ENCODE measurements at regions not wholly inside any gene's neighbourhood (a gene's known extent, or its start where the extent isn't known, plus 50 kb on each side); places are given as distances from the start of the nearest gene placed in this dataset.

DNA sequence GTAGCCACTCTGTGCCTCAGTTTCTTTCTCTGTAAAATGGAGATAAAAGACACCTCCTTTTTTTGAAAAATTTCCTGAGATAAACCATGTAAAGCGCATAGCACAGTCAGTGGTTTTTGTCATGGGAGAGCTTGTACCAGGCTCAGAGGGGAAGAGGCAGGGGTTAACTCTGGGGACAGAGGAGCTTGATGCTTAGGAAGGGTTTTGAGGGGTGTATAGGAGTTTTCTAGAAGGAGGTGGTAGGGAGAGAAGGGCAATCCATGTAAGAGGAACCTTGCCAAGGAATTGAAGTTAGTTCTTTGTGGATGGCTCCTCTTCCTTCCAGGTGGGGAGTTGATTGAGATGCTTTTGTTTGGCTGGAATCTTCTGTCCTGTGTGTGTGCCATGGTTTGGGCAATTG lies 131.9 kb upstream of the GSE1 start:
- DNase-seq (ENCODE audit: low read depth) = no peak
- FAIRE-seq = no peak
- no peaks in the 10 kb centered on the region for H3K27me3 ChIP-seq (ENCODE audit: insufficient read depth, low read length)
- no peak overlapping the region for H3K27ac Mint-ChIP-seq (ENCODE audit: unreplicated experiment)
- H3K27me3 Mint-ChIP-seq (ENCODE audit: low read depth, unreplicated experiment) = peaks cover 31% of the 10 kb centered on the region
- no peaks in the 10 kb centered on the region for H3K79me2 ChIP-seq (ENCODE audit: insufficient read depth, low read length)
- no peak overlapping the region for H3K4me3 Mint-ChIP-seq (ENCODE audit: unreplicated experiment)
- no peaks in the 10 kb centered on the region for H3K4me1 Mint-ChIP-seq (ENCODE audit: low read depth, unreplicated experiment)
- H3K4me3 ChIP-seq (ENCODE audit: insufficient read depth, low read depth, low read length) = no peak overlapping the region
- no peak overlapping the region for H3K4me2 ChIP-seq (ENCODE audit: low read length)
- no peaks in the 10 kb centered on the region for H3K9me3 ChIP-seq (ENCODE audit: insufficient read depth, low read depth, low read length)
- TF ChIP-seq, protein P1, sequence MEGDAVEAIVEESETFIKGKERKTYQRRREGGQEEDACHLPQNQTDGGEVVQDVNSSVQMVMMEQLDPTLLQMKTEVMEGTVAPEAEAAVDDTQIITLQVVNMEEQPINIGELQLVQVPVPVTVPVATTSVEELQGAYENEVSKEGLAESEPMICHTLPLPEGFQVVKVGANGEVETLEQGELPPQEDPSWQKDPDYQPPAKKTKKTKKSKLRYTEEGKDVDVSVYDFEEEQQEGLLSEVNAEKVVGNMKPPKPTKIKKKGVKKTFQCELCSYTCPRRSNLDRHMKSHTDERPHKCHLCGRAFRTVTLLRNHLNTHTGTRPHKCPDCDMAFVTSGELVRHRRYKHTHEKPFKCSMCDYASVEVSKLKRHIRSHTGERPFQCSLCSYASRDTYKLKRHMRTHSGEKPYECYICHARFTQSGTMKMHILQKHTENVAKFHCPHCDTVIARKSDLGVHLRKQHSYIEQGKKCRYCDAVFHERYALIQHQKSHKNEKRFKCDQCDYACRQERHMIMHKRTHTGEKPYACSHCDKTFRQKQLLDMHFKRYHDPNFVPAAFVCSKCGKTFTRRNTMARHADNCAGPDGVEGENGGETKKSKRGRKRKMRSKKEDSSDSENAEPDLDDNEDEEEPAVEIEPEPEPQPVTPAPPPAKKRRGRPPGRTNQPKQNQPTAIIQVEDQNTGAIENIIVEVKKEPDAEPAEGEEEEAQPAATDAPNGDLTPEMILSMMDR (IDR thresholded peaks at IDR 0.05; ENCODE audit: insufficient read depth, low read depth, low read length) = no peak
- TF ChIP-seq EZH2 (IDR thresholded peaks at IDR 0.05; ENCODE audit: insufficient read depth, low read length) = no peak
- no peak overlapping the region for H3K9ac ChIP-seq (ENCODE audit: low read length)
- H2AFZ ChIP-seq (ENCODE audit: low read depth, low read length) = no peak overlapping the region
- no peaks in the 10 kb centered on the region for H3K4me1 ChIP-seq (ENCODE audit: insufficient read depth, low read length)
- no peaks in the 10 kb centered on the region for H3K36me3 ChIP-seq (ENCODE audit: insufficient read depth, low read length)
- peaks cover 48% of the 10 kb centered on the region for H4K20me1 ChIP-seq (ENCODE audit: insufficient read depth, low read length)
- no peaks in the 10 kb centered on the region for H3K9me3 Mint-ChIP-seq (ENCODE audit: unreplicated experiment)
- no peak overlapping the region for H3K27ac ChIP-seq (ENCODE audit: low read depth, low read length)
- H3K36me3 Mint-ChIP-seq (ENCODE audit: low read depth, unreplicated experiment) = no peaks in the 10 kb centered on the region

DNA sequence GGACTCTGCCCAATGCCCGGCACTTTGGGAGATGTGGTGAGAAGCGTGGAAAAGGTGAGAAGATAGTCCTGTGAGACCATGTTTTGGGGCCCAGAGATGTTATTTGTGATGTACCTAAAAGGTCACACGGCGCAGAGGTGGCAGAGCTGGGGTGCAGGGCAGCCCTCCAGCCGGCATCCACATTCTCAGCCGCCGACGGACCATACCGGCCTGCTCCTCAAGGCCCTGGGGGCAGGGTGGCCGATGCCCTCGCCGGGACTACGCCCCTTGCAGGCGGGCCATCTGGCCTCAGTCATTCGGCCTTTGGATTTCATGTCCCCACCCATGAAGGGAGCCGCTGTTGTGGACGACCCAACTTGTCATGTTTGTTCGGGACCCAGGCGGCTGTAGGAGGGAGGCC lies 131.4 kb upstream of the GSE1 start:
- Histone ChIP-seq H3K4me2 (ENCODE audit: low read length) (no peak overlapping the region), H3K36me3 (ENCODE audit: insufficient read depth, low read length) (no peaks in the 10 kb centered on the region), H3K79me2 (ENCODE audit: insufficient read depth, low read length) (no peaks in the 10 kb centered on the region), H3K9ac (ENCODE audit: low read length) (no peak overlapping the region), H3K27ac (ENCODE audit: low read depth, low read length) (no peak overlapping the region), H4K20me1 (ENCODE audit: insufficient read depth, low read length) (peaks cover 50% of the 10 kb centered on the region), H3K4me1 (ENCODE audit: insufficient read depth, low read length) (no peaks in the 10 kb centered on the region), H3K27me3 (ENCODE audit: insufficient read depth, low read length) (no peaks in the 10 kb centered on the region), H3K9me3 (ENCODE audit: insufficient read depth, low read depth, low read length) (no peaks in the 10 kb centered on the region), H2AFZ (ENCODE audit: low read depth, low read length) (no peak overlapping the region), H3K4me3 (ENCODE audit: insufficient read depth, low read depth, low read length) (no peak overlapping the region)
- Mint-ChIP-seq H3K4me1 (ENCODE audit: low read depth, unreplicated experiment) (no peaks in the 10 kb centered on the region), H3K9me3 (ENCODE audit: unreplicated experiment) (no peaks in the 10 kb centered on the region), H3K27ac (ENCODE audit: unreplicated experiment) (no peak overlapping the region), H3K4me3 (ENCODE audit: unreplicated experiment) (no peak overlapping the region), H3K27me3 (ENCODE audit: low read depth, unreplicated experiment) (peaks cover 32% of the 10 kb centered on the region), H3K36me3 (ENCODE audit: low read depth, unreplicated experiment) (no peaks in the 10 kb centered on the region)
- TF ChIP-seq, protein P1 (IDR thresholded peaks at IDR 0.05; ENCODE audit: insufficient read depth, low read depth, low read length) = no peak
- TF ChIP-seq EZH2 (IDR thresholded peaks at IDR 0.05; ENCODE audit: insufficient read depth, low read length) = no peak
- DNase-seq (ENCODE audit: low read depth) = no peak
- no peak for FAIRE-seq

DNA sequence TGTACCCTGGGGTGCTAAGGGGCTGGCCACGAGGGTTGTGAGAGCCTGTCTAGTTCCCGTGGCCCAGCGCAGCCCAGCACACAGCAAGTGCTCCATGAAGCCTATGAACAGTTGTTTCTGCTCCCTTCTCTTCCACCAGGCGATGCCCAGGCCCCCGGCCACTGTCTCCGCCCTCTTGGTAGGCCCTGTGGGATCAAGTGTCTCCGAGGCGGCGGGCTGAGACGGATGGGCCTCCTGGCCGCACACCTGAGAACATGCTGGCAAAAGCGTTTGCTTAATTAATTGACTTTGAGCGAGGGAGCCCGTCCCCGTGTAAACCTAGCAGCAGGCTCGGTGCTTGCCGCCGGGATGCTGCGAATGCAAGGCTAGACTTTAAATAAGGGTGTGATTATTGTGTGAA lies 129.7 kb upstream of the GSE1 start:
- Mint-ChIP-seq H3K4me1 (ENCODE audit: low read depth, unreplicated experiment) (no peaks in the 10 kb centered on the region), H3K27ac (ENCODE audit: unreplicated experiment) (no peak overlapping the region), H3K27me3 (ENCODE audit: low read depth, unreplicated experiment) (peaks cover 38% of the 10 kb centered on the region), H3K36me3 (ENCODE audit: low read depth, unreplicated experiment) (no peaks in the 10 kb centered on the region), H3K9me3 (ENCODE audit: unreplicated experiment) (no peaks in the 10 kb centered on the region), H3K4me3 (ENCODE audit: unreplicated experiment) (no peak overlapping the region)
- no peak overlapping the region for H3K9ac ChIP-seq (ENCODE audit: low read length)
- no peaks in the 10 kb centered on the region for H3K27me3 ChIP-seq (ENCODE audit: insufficient read depth, low read length)
- no peak overlapping the region for H3K4me2 ChIP-seq (ENCODE audit: low read length)
- H3K4me3 ChIP-seq (ENCODE audit: insufficient read depth, low read depth, low read length) = no peak overlapping the region
- H2AFZ ChIP-seq (ENCODE audit: low read depth, low read length) = no peak overlapping the region
- TF ChIP-seq, protein P1 (IDR thresholded peaks at IDR 0.05; ENCODE audit: insufficient read depth, low read depth, low read length) = no peak
- no peak for TF ChIP-seq EZH2 (IDR thresholded peaks at IDR 0.05; ENCODE audit: insufficient read depth, low read length)
- no peaks in the 10 kb centered on the region for H3K9me3 ChIP-seq (ENCODE audit: insufficient read depth, low read depth, low read length)
- DNase-seq (ENCODE audit: low read depth) (no peak), FAIRE-seq (no peak)
- no peaks in the 10 kb centered on the region for H3K36me3 ChIP-seq (ENCODE audit: insufficient read depth, low read length)
- H3K4me1 ChIP-seq (ENCODE audit: insufficient read depth, low read length) = no peaks in the 10 kb centered on the region
- no peaks in the 10 kb centered on the region for H3K79me2 ChIP-seq (ENCODE audit: insufficient read depth, low read length)
- no peak overlapping the region for H3K27ac ChIP-seq (ENCODE audit: low read depth, low read length)
- H4K20me1 ChIP-seq (ENCODE audit: insufficient read depth, low read length) = peaks cover 61% of the 10 kb centered on the region
